BE2C (cell line): ENCODE measurements at regions not wholly inside any gene's neighbourhood (a gene's known extent, or its start where the extent isn't known, plus 50 kb on each side); places are given as distances from the start of the nearest gene placed in this dataset.

ENCODE experiments used
- DNase-seq: peaks from one replicate; pipeline ENCODE4 v3.0.0-alpha.2; 2020
- H3K27me3 ChIP-seq: fragments of 250-450 bp; sonication (Bioruptor Pico); 2 replicates; pipeline ENCODE4 v1.5.1; 2020; ENCODE audit warnings: mild to moderate bottlenecking
- H3K36me3 ChIP-seq: fragments of 250-450 bp; sonication (Bioruptor Pico); 2 replicates; pipeline ENCODE4 v1.5.1; 2020; ENCODE audit warnings: mild to moderate bottlenecking
- H3K4me1 ChIP-seq: fragments of 250-450 bp; sonication (Bioruptor Pico); 2 replicates; pipeline ENCODE4 v1.5.1; 2020
- H3K4me3 ChIP-seq: 2 replicates; pipeline ENCODE4 v1.5.1; 2011; ENCODE audit warnings: low read depth, low read length
- H3K9me3 ChIP-seq: fragments of 250-450 bp; sonication (Bioruptor Pico); 2 replicates; pipeline ENCODE4 v1.5.1; 2020
- TF ChIP-seq, protein P1 (sequence below): IDR thresholded peaks from 2 replicates; pipeline ENCODE4 v1.5.1; 2012; ENCODE audit warnings: mild to moderate bottlenecking, low read depth, low read length

GRCh38 chr3:145963111-145963510 is 197.9 kb downstream of the PLOD2 start:
- DNase-seq, result no peak
- Histone ChIP-seq H3K9me3 (no peaks in the 10 kb centered on the region), H3K27me3 (peaks cover 3% of the 10 kb centered on the region; the same call in 1 of the 2 replicates), H3K4me3 (no peak overlapping the region), H3K4me1 (no peaks in the 10 kb centered on the region), H3K36me3 (no peaks in the 10 kb centered on the region)
- TF ChIP-seq, protein P1, sequence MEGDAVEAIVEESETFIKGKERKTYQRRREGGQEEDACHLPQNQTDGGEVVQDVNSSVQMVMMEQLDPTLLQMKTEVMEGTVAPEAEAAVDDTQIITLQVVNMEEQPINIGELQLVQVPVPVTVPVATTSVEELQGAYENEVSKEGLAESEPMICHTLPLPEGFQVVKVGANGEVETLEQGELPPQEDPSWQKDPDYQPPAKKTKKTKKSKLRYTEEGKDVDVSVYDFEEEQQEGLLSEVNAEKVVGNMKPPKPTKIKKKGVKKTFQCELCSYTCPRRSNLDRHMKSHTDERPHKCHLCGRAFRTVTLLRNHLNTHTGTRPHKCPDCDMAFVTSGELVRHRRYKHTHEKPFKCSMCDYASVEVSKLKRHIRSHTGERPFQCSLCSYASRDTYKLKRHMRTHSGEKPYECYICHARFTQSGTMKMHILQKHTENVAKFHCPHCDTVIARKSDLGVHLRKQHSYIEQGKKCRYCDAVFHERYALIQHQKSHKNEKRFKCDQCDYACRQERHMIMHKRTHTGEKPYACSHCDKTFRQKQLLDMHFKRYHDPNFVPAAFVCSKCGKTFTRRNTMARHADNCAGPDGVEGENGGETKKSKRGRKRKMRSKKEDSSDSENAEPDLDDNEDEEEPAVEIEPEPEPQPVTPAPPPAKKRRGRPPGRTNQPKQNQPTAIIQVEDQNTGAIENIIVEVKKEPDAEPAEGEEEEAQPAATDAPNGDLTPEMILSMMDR, result no peak

DNA sequence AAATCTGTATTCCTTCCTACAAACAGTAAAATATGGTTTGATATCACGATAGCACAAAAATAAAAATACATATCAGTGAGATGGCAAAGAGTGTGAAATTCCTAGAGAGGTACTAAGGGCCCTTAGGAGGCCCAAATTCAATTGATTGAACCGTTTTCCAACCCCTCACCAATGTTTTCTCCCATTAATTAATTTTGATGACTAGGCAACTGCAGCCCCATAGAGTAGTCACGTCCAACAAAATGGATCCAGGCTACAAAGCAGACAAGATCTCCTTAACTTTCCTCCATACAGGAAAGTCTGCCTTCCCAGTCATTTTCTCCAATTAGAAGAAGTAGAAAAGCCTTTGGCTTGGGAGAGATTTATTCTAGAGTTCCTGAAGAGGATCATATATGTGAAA is 193.9 kb downstream of the PLOD2 start:
- Histone ChIP-seq H3K9me3 (no peaks in the 10 kb centered on the region), H3K4me3 (no peak overlapping the region), H3K36me3 (no peaks in the 10 kb centered on the region), H3K4me1 (no peaks in the 10 kb centered on the region), H3K27me3 (peaks cover 3% of the 10 kb centered on the region; the same call in 1 of the 2 replicates)
- DNase-seq, result no peak
- TF ChIP-seq, protein P1, result no peak

DNA sequence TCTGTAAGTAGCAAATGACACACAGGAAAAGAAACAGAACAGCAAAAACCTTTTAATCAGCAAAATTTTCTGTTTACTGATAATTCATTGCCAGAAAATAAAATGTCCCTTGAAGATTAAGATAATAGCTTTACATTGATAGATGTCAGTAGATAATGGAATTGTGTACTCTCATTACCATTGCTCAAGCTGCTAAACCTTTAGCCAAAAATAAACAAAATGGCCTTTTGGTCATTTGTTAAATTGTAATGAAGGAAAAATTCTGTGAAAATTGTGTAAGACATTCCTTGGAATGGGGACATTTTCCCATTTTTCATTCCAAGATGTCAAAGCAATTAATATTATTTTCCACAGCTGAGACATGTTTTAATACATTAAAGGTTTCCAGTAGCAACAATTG is 189.8 kb downstream of the PLOD2 start:
- Histone ChIP-seq H3K9me3 (no peaks in the 10 kb centered on the region), H3K36me3 (no peaks in the 10 kb centered on the region), H3K4me3 (no peak overlapping the region), H3K27me3 (no peaks in the 10 kb centered on the region), H3K4me1 (no peaks in the 10 kb centered on the region)
- TF ChIP-seq, protein P1, result no peak
- no peak for DNase-seq

DNA sequence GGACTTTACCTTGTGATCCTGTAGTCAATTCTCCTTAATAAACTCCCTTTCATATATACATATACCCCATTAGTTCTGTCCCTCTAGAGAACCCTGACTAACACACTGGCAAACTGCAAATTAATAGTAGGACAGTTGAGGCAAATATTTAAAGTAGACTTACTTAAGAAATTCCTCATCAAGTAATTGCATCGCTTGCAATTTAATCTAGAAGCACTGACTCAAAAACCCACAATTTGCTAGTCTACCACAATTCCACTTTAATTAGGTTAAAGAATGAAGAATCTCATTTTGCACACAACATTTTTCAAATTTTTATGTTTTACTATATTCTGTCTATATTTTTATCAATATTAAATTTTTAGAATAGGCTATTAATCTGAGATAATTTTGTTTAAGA is 188.1 kb downstream of the PLOD2 start:
- no peaks in the 10 kb centered on the region for H3K36me3 ChIP-seq
- no peaks in the 10 kb centered on the region for H3K9me3 ChIP-seq
- no peaks in the 10 kb centered on the region for H3K4me1 ChIP-seq
- no peak for DNase-seq
- TF ChIP-seq, protein P1, result no peak
- no peak overlapping the region for H3K4me3 ChIP-seq
- H3K27me3 ChIP-seq, result no peaks in the 10 kb centered on the region

DNA sequence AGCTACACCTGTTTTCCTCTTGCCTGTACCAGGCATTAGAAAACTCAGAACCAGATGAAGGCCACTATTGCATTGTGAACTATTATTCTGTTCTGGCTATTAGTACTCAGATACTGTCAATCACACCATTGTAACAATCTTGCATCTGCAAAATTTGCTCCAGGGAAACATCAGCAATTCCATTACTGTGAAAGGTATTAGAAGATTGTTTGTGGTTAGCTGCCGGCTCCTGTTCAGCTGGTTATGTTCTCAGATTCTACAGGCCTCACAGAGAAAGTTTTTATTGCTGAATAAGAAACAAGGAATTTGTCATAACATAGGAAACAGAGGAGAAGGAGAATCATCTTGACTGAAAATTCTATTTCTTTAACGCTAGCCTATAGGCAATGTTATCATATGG is 179.9 kb downstream of the PLOD2 start:
- Histone ChIP-seq H3K9me3 (no peaks in the 10 kb centered on the region; the same call in 1 of the 2 replicates), H3K36me3 (no peaks in the 10 kb centered on the region), H3K4me1 (no peaks in the 10 kb centered on the region), H3K4me3 (no peak overlapping the region), H3K27me3 (no peaks in the 10 kb centered on the region)
- TF ChIP-seq, protein P1, result no peak
- DNase-seq, result no peak

- no peaks in the 10 kb centered on the region for H3K36me3 ChIP-seq
- no peaks in the 10 kb centered on the region; the same call in 1 of the 2 replicates for H3K9me3 ChIP-seq
- TF ChIP-seq, protein P1, result no peak
- no peaks in the 10 kb centered on the region for H3K27me3 ChIP-seq
- DNase-seq, result no peak
- H3K4me3 ChIP-seq, result no peak overlapping the region
- no peaks in the 10 kb centered on the region for H3K4me1 ChIP-seq
Measured at GRCh38 chr3:145983101-145983500, 177.9 kb downstream of the PLOD2 start.
